Heart right ventricle (tissue), 16 donors: ENCODE measurements at regions not wholly inside any gene's neighbourhood (a gene's known extent, or its start where the extent isn't known, plus 50 kb on each side); places are given as distances from the start of the nearest gene placed in this dataset.

Experiments
- ATAC-seq, 8 donors: fragments of 200-7000 bp; cut with Tn5 transposase; one replicate each; pipeline ENCODE4 v1.9.1; 2020; ENCODE audit warnings: mild to moderate bottlenecking in 8 of 8, moderate library complexity in 8 of 8, moderate number of reproducible peaks in 1 of 8
- DNase-seq, 2 donors: peaks; one replicate each; pipeline ENCODE4 v3.0.0-alpha.2; 2020
- H3K27ac ChIP-seq, 10 donors: fragments of 200-600 bp; sonication (generic) in 2 of 10; one replicate each; pipeline versions ENCODE4 v1.5.0 to v1.8.0; 2020 to 2022; ENCODE audit warnings: mild to moderate bottlenecking in 3 of 10
- H3K27me3 ChIP-seq, 7 donors: fragments of 200-600 bp; one replicate each; pipeline ENCODE4 v1.8.0; 2021 to 2022; ENCODE audit warnings: mild to moderate bottlenecking in 2 of 7
- H3K36me3 ChIP-seq, 9 donors: fragments of 200-600 bp; sonication (generic) in 1 of 9; one replicate each; pipeline versions ENCODE4 v1.5.0 to v1.8.0; 2020 to 2022; ENCODE audit warnings: mild to moderate bottlenecking in 2 of 9
- H3K4me1 ChIP-seq, 9 donors: fragments of 200-600 bp; sonication (generic) in 1 of 9; one replicate each; pipeline versions ENCODE4 v1.5.0 to v1.8.0; 2020 to 2022; ENCODE audit warnings: mild to moderate bottlenecking in 4 of 9
- H3K4me3 ChIP-seq, 10 donors: fragments of 200-600 bp; sonication (generic) in 2 of 10; one replicate each; pipeline versions ENCODE4 v1.5.0 to v1.8.0; 2020 to 2022; ENCODE audit warnings: mild to moderate bottlenecking in 7 of 10, moderate library complexity in 2 of 10
- H3K9me3 ChIP-seq, 11 donors: fragments of 200-600 bp in 10 of 11; sonication (generic) in 2 of 11; one replicate each; pipeline versions ENCODE4 v1.5.0 to v1.8.0; 2013 to 2022; ENCODE audit warnings: mild to moderate bottlenecking in 2 of 11, control low read depth in 1 of 11, moderate library complexity in 1 of 11
- CTCF ChIP-seq, 9 donors: fragments of 200-600 bp; sonication (generic) in 2 of 9; IDR thresholded peaks; one replicate each; pipeline versions ENCODE4 v1.5.0 to v1.8.0; 2021 to 2022; ENCODE audit warnings: antibody characterized with exemption in 9 of 9, mild to moderate bottlenecking in 5 of 9, moderate library complexity in 1 of 9
- WGBS, 2 donors: extraction: QIAGEN DNeasy Blood & Tissue Kit; methylation state at CpG; one replicate each; pipeline ENCODE4 v1.1.7; 2013; ENCODE audit warnings: inconsistent platforms in 1 of 2; 5-methylcytosine and 5-hydroxymethylcytosine counted together
- intact Hi-C, 10 donors: fragments of 100-400 bp; cut with DNase I; formaldehyde crosslinking; loops; one replicate each; pipeline versions ENCODE4 v1.11.1 to v1.14.2; 2022
- donor health status: Arrhythmogenic right ventricular cardiomyopathy.
- donor health status: ischemic (EF 13 %, LVEDD 7.1; RV severe dilation, severe dysfunction).
- donor health status: healthy with polysubstance abuse.
- donor health status: DM: no; HTN: yes; CAD: no.
- donor health status: DM: no; HTN: no; CAD: no.
- donor health status: ischemic (EF 25% LVEDD 6.9; RV normal size, moderate dysfunction).
- donor health status: ischemic (EF 25% LVEDD 5.7; RV mildly dilated, moderate dysfunction).
- donor health status: healthy.
- donor health status: DM: yes; HTN: yes; CAD: no.
- donor health status: Ischemic cardiomyopathy.
- donor health status: ischemic (EF 35%, LVEDD 5.7; RV mildly dilated, moderate dysfunction).
- donor health status: nonischemic (EF 11% LVEDD 7.7; RV severe dilation, severe dysfunction).
- donor health status: DM: yes; HTN: yes; CAD: no.
- donor health status: PGD.
- donor health status: ischemic (EF 29% LVEDD 5.4; RV normal size, mild dysfunction).
- donor health status: nonischemic (EF 23%, LVEDD 6.1; RV moderate dilation, normal function).

DNA sequence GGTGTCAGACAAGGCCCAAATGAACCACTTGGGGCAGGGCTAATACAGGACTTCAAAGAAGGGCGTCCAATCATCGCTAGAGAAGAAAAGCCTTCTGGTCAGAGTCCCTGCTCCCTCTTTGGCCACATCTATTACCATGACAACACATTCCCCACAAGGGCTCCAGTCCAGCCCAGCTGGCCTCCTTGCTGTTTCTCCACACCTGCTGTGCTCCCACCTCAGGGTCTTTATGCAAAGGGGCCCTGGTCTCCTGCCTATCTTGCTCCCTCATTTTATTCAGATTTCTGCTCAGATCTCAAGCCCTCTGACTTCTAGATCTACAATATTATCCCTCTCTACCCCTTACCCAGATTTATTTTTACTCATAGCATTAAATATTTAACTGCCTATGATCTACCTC lies 58.0 kb upstream of the KIRREL3 start:
- H3K9me3 ChIP-seq, result no peaks in the 10 kb centered on the region
- WGBS, 2 donors, result 87 to 92% methylated on average over 2 of the region's 2 CpGs
- no peak for ATAC-seq
- H3K4me3 ChIP-seq, result no peak overlapping the region
- H3K4me1 ChIP-seq, result no peaks in the 10 kb centered on the region
- no peak for TF ChIP-seq CTCF (IDR thresholded peaks at IDR 0.05)
- intact Hi-C loops, result no loop called here
- DNase-seq, result no peak
- no peaks in the 10 kb centered on the region for H3K36me3 ChIP-seq
- H3K27ac ChIP-seq, result no peak overlapping the region
- H3K27me3 ChIP-seq, result peaks cover 0 to 19% (median 0%) of the 10 kb centered on the region in 7 donors

DNA sequence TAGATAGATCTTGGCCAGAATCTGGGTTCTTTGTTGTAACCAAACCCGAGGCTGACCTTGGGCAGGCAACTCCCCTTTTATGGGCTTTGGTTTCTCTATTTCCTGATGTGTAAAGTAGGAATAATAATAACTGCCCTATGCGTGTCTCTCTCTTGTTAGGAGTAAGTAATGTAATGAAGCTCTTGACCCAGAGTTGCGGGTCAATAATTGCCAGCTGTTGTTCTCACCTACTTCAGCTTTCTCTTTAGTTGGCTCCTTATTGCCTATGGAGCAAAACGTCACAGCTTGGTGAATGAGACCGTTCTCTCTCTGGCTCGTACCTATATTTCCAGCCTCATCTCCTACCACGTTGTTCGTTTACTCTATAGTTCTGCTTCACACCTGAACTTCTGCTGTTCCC lies 56.6 kb upstream of the KIRREL3 start:
- no peak for TF ChIP-seq CTCF (IDR thresholded peaks at IDR 0.05)
- H3K36me3 ChIP-seq, result no peaks in the 10 kb centered on the region
- H3K4me3 ChIP-seq, result no peak overlapping the region
- 87% methylated on average over 8 of the region's 8 CpGs for WGBS, 2 donors
- no peaks in the 10 kb centered on the region for H3K9me3 ChIP-seq
- intact Hi-C loops, result no loop called here
- no peak overlapping the region for H3K27ac ChIP-seq
- no peaks in the 10 kb centered on the region for H3K4me1 ChIP-seq
- ATAC-seq (no peak), DNase-seq (no peak)
- H3K27me3 ChIP-seq, result peaks cover 0 to 10% (median 0%) of the 10 kb centered on the region in 7 donors

DNA sequence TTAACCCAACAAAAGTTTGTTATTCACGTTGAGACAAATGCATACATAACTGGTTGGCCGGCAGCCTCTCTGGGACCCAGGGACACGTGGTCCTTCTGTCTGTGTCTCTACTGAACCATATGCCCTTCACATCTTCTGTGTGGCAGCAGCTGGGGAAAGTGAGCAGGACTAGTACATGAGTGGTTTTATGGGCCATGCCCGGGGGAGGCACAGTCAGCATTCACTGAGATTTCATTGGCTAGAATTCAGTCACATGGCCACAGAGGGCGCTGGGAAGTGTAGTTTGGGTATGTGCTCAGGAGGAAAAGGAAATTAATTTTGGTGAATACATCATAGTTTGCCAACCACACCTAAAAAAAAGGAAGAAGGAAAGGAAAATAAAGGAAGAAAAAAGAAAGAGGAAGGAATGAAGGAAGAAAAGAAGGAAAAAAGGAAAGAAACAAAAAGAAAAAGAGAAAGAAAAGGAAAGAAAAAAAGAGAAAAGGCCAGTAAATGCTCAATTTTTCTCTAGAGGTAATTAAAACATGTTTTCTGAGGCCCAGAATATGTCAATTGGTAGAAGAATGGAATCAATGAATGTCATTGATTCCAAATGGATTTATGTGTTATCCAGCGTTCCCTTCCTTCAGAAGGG lies 55.9 kb upstream of the KIRREL3 start:
- DNase-seq (no peak), ATAC-seq (no peak)
- TF ChIP-seq CTCF (IDR thresholded peaks at IDR 0.05), result no peak
- Histone ChIP-seq H3K4me1 (no peaks in the 10 kb centered on the region), H3K9me3 (no peaks in the 10 kb centered on the region), H3K36me3 (no peaks in the 10 kb centered on the region), H3K4me3 (no peak overlapping the region), H3K27ac (no peak overlapping the region), H3K27me3 (peaks cover 0 to 8% (median 0%) of the 10 kb centered on the region in 7 donors)
- intact Hi-C loops, result no loop called here
- 77 to 79% methylated on average over 6 of the region's 6 CpGs for WGBS, 2 donors

GRCh38 chr11:127055236-127055635 lies 54.7 kb upstream of the KIRREL3 start:
- 67 to 68% methylated on average over 6 of the region's 6 CpGs for WGBS, 2 donors

More at GRCh38 chr11:127055236-127055635, 54.7 kb upstream of the KIRREL3 start:
- no peaks in the 10 kb centered on the region for H3K36me3 ChIP-seq
- no peak overlapping the region for H3K4me3 ChIP-seq
- no peak overlapping the region for H3K27ac ChIP-seq
- H3K9me3 ChIP-seq, result no peaks in the 10 kb centered on the region
- ATAC-seq (no peak), DNase-seq (no peak)
- H3K27me3 ChIP-seq, result peaks cover 0 to 4% (median 0%) of the 10 kb centered on the region in 7 donors
- intact Hi-C loops, result no loop called here
- H3K4me1 ChIP-seq, result no peaks in the 10 kb centered on the region
- no peak for TF ChIP-seq CTCF (IDR thresholded peaks at IDR 0.05)
